SK-N-SH (cell line): ENCODE measurements at regions not wholly inside any gene's neighbourhood (a gene's known extent, or its start where the extent isn't known, plus 50 kb on each side); places are given as distances from the start of the nearest gene placed in this dataset.
A peak's percentile ranks its signal among the peaks of the same experiment; 100 is the strongest.
"Not testable (repeated sequence)": the region's sequence is repeated elsewhere in the genome, so short reads cannot be mapped to it uniquely, and the experiment has no call there.

Experiments
- CTCF ChIA-PET: fragments of 300-600, 350-600 bp; formaldehyde crosslinking; extraction: SDS; loops from one replicate; lab custom pipeline; 2021; lab: Yijun Ruan, JAX
- POLR2A ChIA-PET: fragments of 350-600 bp; sonication (Branson Sonifier 250); formaldehyde crosslinking; extraction: SDS; loops from one replicate; lab custom pipeline; 2020; ENCODE audit warnings: antibody characterized with exemption, inconsistent platforms; lab: Yijun Ruan, JAX
- DNase-seq: peaks from one replicate; pipeline ENCODE4 v3.0.0; 2012
- H2AFZ ChIP-seq: fragments of 200-600 bp; sonication (generic); 2 replicates; pipeline ENCODE4 v1.8.1; 2016; ENCODE audit warnings: antibody characterized with exemption, mild to moderate bottlenecking, low read depth
- H3F3A ChIP-seq: fragments of 200-600 bp; sonication (generic); replicated peaks from 2 replicates; pipeline ENCODE3; 2016; ENCODE audit warnings: antibody characterized with exemption, mild to moderate bottlenecking; ENCODE audit not compliant: insufficient read depth
- H3K27ac ChIP-seq, 2 experiments: fragments of 200-500 bp in 1 of 2; fragments of 200-600 bp in 1 of 2; sonication (Bioruptor generic) in 1 of 2; sonication (generic), shearing (Covaris generic) in 1 of 2; 2 replicates each; pipeline versions ENCODE4 v1.5.1 to v1.6.1; 2014 to 2016; ENCODE audit warnings: low read depth in 2 of 2, inconsistent platforms in 1 of 2, low read length in 1 of 2, mild to moderate bottlenecking in 1 of 2, mixed read lengths in 1 of 2
- H3K27me3 ChIP-seq: fragments of 200-600 bp; sonication (generic), shearing (Covaris generic); 2 replicates; pipeline ENCODE4 v1.6.1; 2016; ENCODE audit warnings: mixed run types; ENCODE audit not compliant: insufficient read depth
- H3K36me3 ChIP-seq, 2 experiments: fragments of 200-500 bp in 1 of 2; fragments of 200-600 bp in 1 of 2; sonication (Bioruptor generic) in 1 of 2; sonication (generic) in 1 of 2; replicated peaks in 1 of 2; 2 replicates each; pipeline versions ENCODE3 to v1.5.1; 2014 to 2016; ENCODE audit warnings: low read length in 1 of 2, mild to moderate bottlenecking in 1 of 2; ENCODE audit not compliant: insufficient read depth in 2 of 2, control insufficient read depth in 1 of 2
- H3K4me1 ChIP-seq, 2 experiments: fragments of 200-500 bp in 1 of 2; fragments of 200-600 bp in 1 of 2; sonication (Bioruptor generic) in 1 of 2; sonication (generic), shearing (Covaris generic) in 1 of 2; 2 replicates each; pipeline versions ENCODE4 v1.5.1 to v1.6.1; 2014 to 2016; ENCODE audit warnings: low read depth in 1 of 2, low read length in 1 of 2, mixed run types in 1 of 2; ENCODE audit not compliant: insufficient read depth in 2 of 2, control insufficient read depth in 1 of 2
- H3K4me2 ChIP-seq: fragments of 200-600 bp; sonication (generic), shearing (Covaris generic); 2 replicates; pipeline ENCODE4 v1.6.1; 2017; ENCODE audit warnings: mixed run types
- H3K4me3 ChIP-seq, 2 experiments: fragments of 200-500 bp in 1 of 2; fragments of 200-600 bp in 1 of 2; sonication (Bioruptor generic) in 1 of 2; sonication (generic), shearing (Covaris generic) in 1 of 2; 2 replicates each; pipeline versions ENCODE4 v1.5.1 to v1.8.1; 2014 to 2016; ENCODE audit warnings: low read depth in 2 of 2, inconsistent platforms in 1 of 2, low read length in 1 of 2, mild to moderate bottlenecking in 1 of 2, mixed read lengths in 1 of 2, moderate library complexity in 1 of 2
- H3K79me2 ChIP-seq: fragments of 200-600 bp; sonication (generic); 2 replicates; pipeline ENCODE4 v1.8.1; 2017; ENCODE audit warnings: mild to moderate bottlenecking; ENCODE audit not compliant: insufficient read depth
- H3K9ac ChIP-seq: fragments of 200-600 bp; sonication (generic); 2 replicates; pipeline ENCODE4 v1.6.1; 2017; ENCODE audit warnings: mixed run types
- H3K9me2 ChIP-seq: fragments of 200-600 bp; sonication (generic); 2 replicates; pipeline ENCODE4 v1.6.1; 2017; ENCODE audit warnings: mixed run types
- H3K9me3 ChIP-seq: fragments of 200-600 bp; sonication (generic); 2 replicates; pipeline ENCODE4 v1.6.1; 2017; ENCODE audit warnings: mixed run types, mild to moderate bottlenecking, moderate library complexity
- H4K20me1 ChIP-seq: fragments of 200-600 bp; sonication (generic); 2 replicates; pipeline ENCODE4 v1.6.1; 2017; ENCODE audit warnings: mild to moderate bottlenecking, mixed run types; ENCODE audit not compliant: insufficient read depth
- ELF1 ChIP-seq: IDR thresholded peaks from 2 replicates; pipeline ENCODE4 v1.4.0; 2012
- EZH2phosphoT487 ChIP-seq: fragments of 200-600 bp; sonication (generic); IDR thresholded peaks from 2 replicates; pipeline ENCODE4 v1.6.1; 2017; ENCODE audit warnings: low read depth, mixed run types, mild to moderate bottlenecking, antibody characterized with exemption, moderate library complexity, borderline replicate concordance
- FOXJ3 ChIP-seq: sonication (generic); formaldehyde crosslinking; IDR thresholded peaks from 2 replicates; pipeline ENCODE4 v1.5.1; 2020; ENCODE audit warnings: mild to moderate bottlenecking, missing genetic modification reagents
- GABPA ChIP-seq: IDR thresholded peaks from 2 replicates; pipeline ENCODE4 v1.4.0; 2012; ENCODE audit warnings: low read depth, mild to moderate bottlenecking
- GATA2 ChIP-seq: sonication (generic); formaldehyde crosslinking; IDR thresholded peaks from 2 replicates; pipeline ENCODE4 v1.5.0; 2020; ENCODE audit warnings: mild to moderate bottlenecking, missing genetic modification reagents
- MEF2A ChIP-seq: IDR thresholded peaks from 2 replicates; pipeline ENCODE4 v1.4.0; 2012; ENCODE audit warnings: low read depth, borderline replicate concordance
- POLR2AphosphoS5 ChIP-seq: IDR thresholded peaks from 2 replicates; pipeline ENCODE4 v1.6.1; 2012; ENCODE audit warnings: low read depth, low read length
- RAD21 ChIP-seq: IDR thresholded peaks from 2 replicates; pipeline ENCODE4 v1.6.1; 2012; ENCODE audit warnings: mild to moderate bottlenecking, low read length
- RCOR1 ChIP-seq: fragments of 150-350 bp; IDR thresholded peaks from 2 replicates; pipeline ENCODE4 v1.6.1; 2017; ENCODE audit warnings: antibody characterized with exemption, low read length
- SIN3A ChIP-seq: IDR thresholded peaks from 2 replicates; pipeline ENCODE4 v1.6.1; 2012; ENCODE audit warnings: low read depth, mild to moderate bottlenecking, low read length, moderate library complexity, borderline replicate concordance
- SMC3 ChIP-seq: IDR thresholded peaks from 2 replicates; pipeline ENCODE4 v1.6.1; 2012; ENCODE audit warnings: low read depth, low read length, improper control_type of control experiment
- YY1 ChIP-seq: IDR thresholded peaks from 2 replicates; pipeline ENCODE4 v1.4.0; 2012; ENCODE audit warnings: low read depth, mild to moderate bottlenecking
- WGBS: methylation state at CpG from one replicate; pipeline ENCODE4 v1.1.6; 2017; ENCODE audit warnings: low lambda C conversion rate; 5-methylcytosine and 5-hydroxymethylcytosine counted together
- TF ChIP-seq, protein P1 (sequence below): fragments of 200-600 bp; sonication (generic); IDR thresholded peaks from 2 replicates; pipeline ENCODE4 v1.6.1; 2017; ENCODE audit warnings: antibody characterized with exemption, mild to moderate bottlenecking, moderate library complexity
- TF ChIP-seq, protein P2 (sequence below): IDR thresholded peaks from 2 replicates; pipeline ENCODE4 v1.6.1; 2012; ENCODE audit warnings: mild to moderate bottlenecking, low read depth, low read length, moderate library complexity
- TF ChIP-seq, protein P3 (sequence below): IDR thresholded peaks from 2 replicates; pipeline ENCODE4 v1.4.0; 2012; ENCODE audit warnings: low read depth, borderline replicate concordance

DNA sequence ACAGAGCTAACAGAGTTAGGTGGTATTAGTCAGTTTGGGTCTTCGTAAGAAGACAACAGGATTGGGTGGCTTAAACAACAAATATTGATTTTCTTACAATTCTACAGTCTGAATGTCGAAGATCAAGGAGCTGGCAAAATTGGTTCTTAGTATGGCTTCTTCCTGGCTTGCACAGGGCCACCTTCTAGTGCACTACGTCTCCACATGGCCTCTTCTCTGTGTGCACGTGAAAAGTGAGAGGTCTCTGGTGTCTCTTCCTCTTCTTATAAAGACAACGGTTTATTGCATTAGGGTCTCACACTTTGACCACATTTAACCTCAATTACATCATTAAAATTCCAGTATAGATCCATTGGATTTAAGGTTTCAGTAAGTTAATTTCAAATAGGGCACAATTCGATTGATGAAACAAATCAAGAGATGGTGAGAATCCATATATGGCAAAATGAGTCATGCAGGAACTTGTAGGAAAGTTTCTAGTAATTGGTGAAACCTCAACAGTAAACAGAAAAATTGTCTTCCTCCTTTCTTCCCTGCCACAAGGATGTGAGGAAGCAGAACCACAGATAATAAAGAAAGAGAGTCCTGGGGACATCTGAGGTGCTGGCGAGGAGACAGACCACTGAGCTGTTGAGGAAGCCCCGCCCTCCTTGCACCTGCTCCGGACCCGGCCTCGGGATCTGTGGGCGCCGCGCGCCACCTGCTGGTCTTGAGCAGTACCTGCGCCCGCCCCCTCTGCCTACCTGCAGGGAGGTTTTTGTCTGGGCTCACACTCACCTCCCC is 846.7 kb downstream of the TMEM121 start:
- WGBS = 53% methylated on average over 6 of the region's 17 CpGs
- Histone ChIP-seq H3K79me2 (no peaks in the 10 kb centered on the region), H3K4me3 (no peak overlapping the region), H3K36me3 (peaks cover 0 to 3% of the 10 kb centered on the region in 2 experiments), H3K9ac (no peak overlapping the region), H2AFZ (no peak overlapping the region), H3K4me2 (no peak overlapping the region), H3K4me1 (peaks cover 0 to 2% of the 10 kb centered on the region in 2 experiments; a peak in 1 of 4 replicates), H3K9me2 (no peaks in the 10 kb centered on the region)
- ChIA-PET POLR2A (no interaction called here), CTCF (interaction anchor here (0.6 to 2.9 kb wide), 21 partner anchors 8 to 301 kb away, joined by 3 to 8 read pairs (median 4); no protein-coding TSS in a partner anchor)
- DNase-seq = peak; percentile 81
- TF ChIP-seq RCOR1 (0 out of 2 replicates have a peak, but pooled peaks have one; percentile 15), SMC3 (peak; percentile 50; the same call in 1 of the 2 replicates), RAD21 (peak; percentile 76), YY1 (no peak)
- TF ChIP-seq, protein P1, sequence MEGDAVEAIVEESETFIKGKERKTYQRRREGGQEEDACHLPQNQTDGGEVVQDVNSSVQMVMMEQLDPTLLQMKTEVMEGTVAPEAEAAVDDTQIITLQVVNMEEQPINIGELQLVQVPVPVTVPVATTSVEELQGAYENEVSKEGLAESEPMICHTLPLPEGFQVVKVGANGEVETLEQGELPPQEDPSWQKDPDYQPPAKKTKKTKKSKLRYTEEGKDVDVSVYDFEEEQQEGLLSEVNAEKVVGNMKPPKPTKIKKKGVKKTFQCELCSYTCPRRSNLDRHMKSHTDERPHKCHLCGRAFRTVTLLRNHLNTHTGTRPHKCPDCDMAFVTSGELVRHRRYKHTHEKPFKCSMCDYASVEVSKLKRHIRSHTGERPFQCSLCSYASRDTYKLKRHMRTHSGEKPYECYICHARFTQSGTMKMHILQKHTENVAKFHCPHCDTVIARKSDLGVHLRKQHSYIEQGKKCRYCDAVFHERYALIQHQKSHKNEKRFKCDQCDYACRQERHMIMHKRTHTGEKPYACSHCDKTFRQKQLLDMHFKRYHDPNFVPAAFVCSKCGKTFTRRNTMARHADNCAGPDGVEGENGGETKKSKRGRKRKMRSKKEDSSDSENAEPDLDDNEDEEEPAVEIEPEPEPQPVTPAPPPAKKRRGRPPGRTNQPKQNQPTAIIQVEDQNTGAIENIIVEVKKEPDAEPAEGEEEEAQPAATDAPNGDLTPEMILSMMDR = peak; percentile 68
- TF ChIP-seq, all 33 proteins: peak for 4
- Histone ChIP-seq H3K27ac (no peak overlapping the region), H3F3A (no peaks in the 10 kb centered on the region), H4K20me1 (no peaks in the 10 kb centered on the region), H3K9me3 (no peaks in the 10 kb centered on the region), H3K27me3 (no peaks in the 10 kb centered on the region)

DNA sequence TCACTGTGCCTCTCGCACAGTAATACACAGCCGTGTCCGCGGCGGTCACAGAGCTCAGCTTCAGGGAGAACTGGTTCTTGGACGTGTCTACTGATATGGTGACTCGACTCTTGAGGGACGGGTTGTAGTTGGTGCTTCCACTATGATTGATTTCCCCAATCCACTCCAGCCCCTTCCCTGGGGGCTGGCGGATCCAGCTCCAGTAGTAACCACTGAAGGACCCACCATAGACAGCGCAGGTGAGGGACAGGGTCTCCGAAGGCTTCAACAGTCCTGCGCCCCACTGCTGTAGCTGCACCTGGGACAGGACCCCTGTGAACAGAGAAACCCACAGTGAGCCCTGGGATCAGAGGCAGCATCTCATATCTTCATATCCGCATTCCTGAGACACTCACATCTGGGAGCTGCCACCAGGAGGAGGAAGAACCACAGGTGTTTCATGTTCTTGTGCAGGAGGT is 847.3 kb downstream of the TMEM121 start:
- H3K27me3 ChIP-seq, H3K4me1 ChIP-seq, H3K9ac ChIP-seq, H3K27ac ChIP-seq, DNase-seq, H2AFZ ChIP-seq, H3F3A ChIP-seq, POLR2A ChIA-PET, H4K20me1 ChIP-seq, H3K4me3 ChIP-seq, H3K79me2 ChIP-seq, H3K4me2 ChIP-seq, H3K36me3 ChIP-seq, H3K9me3 ChIP-seq, H3K9me2 ChIP-seq: not testable (repeated sequence)
- CTCF ChIA-PET = interaction anchor here (0.7 to 2.9 kb wide), 18 partner anchors 8 to 116 kb away, joined by 3 to 8 read pairs (median 3); no protein-coding TSS in a partner anchor
- WGBS = 8% methylated on average over 7 of the region's 13 CpGs

DNA sequence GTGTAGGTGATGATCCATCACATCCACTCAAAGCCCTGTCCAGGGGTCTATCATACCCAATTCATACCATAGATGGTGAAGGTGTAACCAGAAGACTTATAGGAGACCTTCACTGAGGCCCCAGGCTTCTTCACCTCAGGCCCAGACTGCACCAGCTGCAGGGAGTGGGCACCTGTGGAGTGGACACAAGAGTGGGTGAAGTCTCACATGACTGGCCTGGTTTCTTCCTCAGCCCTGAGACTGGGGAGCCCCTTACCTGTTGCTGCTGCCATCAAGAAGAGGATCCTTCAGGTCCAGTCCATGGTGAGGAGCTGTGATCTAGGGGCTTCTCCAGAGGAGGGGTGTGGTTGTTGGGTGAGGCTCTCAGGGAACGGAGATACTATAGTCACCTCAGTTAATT is 851.0 kb downstream of the TMEM121 start:
- Histone ChIP-seq H3K4me2 (no peak overlapping the region), H3K9me3 (no peaks in the 10 kb centered on the region), H3K79me2 (0 out of 2 replicates have a peak, but pooled peaks cover 6% of the 10 kb centered on the region), H3K9ac (no peak overlapping the region), H2AFZ (no peak overlapping the region), H3K27me3 (no peaks in the 10 kb centered on the region), H3F3A (no peaks in the 10 kb centered on the region), H3K36me3 (peaks cover 0 to 3% of the 10 kb centered on the region in 2 experiments), H4K20me1 (no peaks in the 10 kb centered on the region), H3K27ac (no peak overlapping the region), H3K9me2 (no peaks in the 10 kb centered on the region), H3K4me1 (no peaks in the 10 kb centered on the region), H3K4me3 (no peak overlapping the region)
- 91% methylated on average over 1 of the region's 1 CpG for WGBS
- no peak for DNase-seq
- no peak for TF ChIP-seq MEF2A
- TF ChIP-seq ELF1 = no peak
- no peak for TF ChIP-seq EZH2phosphoT487
- no peak for TF ChIP-seq POLR2AphosphoS5
- no peak for TF ChIP-seq FOXJ3
- TF ChIP-seq, protein P2, sequence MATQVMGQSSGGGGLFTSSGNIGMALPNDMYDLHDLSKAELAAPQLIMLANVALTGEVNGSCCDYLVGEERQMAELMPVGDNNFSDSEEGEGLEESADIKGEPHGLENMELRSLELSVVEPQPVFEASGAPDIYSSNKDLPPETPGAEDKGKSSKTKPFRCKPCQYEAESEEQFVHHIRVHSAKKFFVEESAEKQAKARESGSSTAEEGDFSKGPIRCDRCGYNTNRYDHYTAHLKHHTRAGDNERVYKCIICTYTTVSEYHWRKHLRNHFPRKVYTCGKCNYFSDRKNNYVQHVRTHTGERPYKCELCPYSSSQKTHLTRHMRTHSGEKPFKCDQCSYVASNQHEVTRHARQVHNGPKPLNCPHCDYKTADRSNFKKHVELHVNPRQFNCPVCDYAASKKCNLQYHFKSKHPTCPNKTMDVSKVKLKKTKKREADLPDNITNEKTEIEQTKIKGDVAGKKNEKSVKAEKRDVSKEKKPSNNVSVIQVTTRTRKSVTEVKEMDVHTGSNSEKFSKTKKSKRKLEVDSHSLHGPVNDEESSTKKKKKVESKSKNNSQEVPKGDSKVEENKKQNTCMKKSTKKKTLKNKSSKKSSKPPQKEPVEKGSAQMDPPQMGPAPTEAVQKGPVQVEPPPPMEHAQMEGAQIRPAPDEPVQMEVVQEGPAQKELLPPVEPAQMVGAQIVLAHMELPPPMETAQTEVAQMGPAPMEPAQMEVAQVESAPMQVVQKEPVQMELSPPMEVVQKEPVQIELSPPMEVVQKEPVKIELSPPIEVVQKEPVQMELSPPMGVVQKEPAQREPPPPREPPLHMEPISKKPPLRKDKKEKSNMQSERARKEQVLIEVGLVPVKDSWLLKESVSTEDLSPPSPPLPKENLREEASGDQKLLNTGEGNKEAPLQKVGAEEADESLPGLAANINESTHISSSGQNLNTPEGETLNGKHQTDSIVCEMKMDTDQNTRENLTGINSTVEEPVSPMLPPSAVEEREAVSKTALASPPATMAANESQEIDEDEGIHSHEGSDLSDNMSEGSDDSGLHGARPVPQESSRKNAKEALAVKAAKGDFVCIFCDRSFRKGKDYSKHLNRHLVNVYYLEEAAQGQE = no peak
- no peak for TF ChIP-seq GABPA
- no peak for TF ChIP-seq GATA2 (CRISPR knock-in tag)
- TF ChIP-seq, protein P3, sequence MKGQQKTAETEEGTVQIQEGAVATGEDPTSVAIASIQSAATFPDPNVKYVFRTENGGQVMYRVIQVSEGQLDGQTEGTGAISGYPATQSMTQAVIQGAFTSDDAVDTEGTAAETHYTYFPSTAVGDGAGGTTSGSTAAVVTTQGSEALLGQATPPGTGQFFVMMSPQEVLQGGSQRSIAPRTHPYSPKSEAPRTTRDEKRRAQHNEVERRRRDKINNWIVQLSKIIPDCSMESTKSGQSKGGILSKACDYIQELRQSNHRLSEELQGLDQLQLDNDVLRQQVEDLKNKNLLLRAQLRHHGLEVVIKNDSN = no peak
- no peak for TF ChIP-seq SIN3A
- ChIA-PET CTCF (no interaction called here), POLR2A (no interaction called here)
